CD14-positive monocyte (primary cell): ENCODE measurements at regions not wholly inside any gene's neighbourhood (a gene's known extent, or its start where the extent isn't known, plus 50 kb on each side); places are given as distances from the start of the nearest gene placed in this dataset.

ENCODE experiments used
- DNase-seq, 3 donors: peaks; one replicate each; pipeline ENCODE4 v3.0.0-alpha.2; 2011 to 2022
- H2AFZ ChIP-seq: 2 replicates; pipeline ENCODE4 v1.6.0; 2012; ENCODE audit warnings: mild to moderate bottlenecking, low read depth, low read length, inconsistent platforms; ENCODE audit not compliant: insufficient read depth, poor library complexity, severe bottlenecking
- H3K27ac ChIP-seq, 2 donors: 1 replicate in 1 of 2; 2 replicates in 1 of 2; pipeline ENCODE4 v1.5.1; 2012 to 2013; ENCODE audit warnings: low read length in 2 of 2, control low read depth in 1 of 2, inconsistent platforms in 1 of 2, low read depth in 1 of 2, mild to moderate bottlenecking in 1 of 2
- H3K27me3 ChIP-seq, 2 donors: one replicate each; pipeline versions ENCODE4 v1.6.0 to v1.6.1; 2011 to 2013; ENCODE audit warnings: low read length in 2 of 2; ENCODE audit not compliant: control insufficient read depth in 2 of 2, insufficient read depth in 2 of 2
- H3K36me3 ChIP-seq, 2 donors: replicated peaks in 1 of 2; 1 replicate in 1 of 2; 2 replicates in 1 of 2; pipeline versions ENCODE4 v1.5.1 to v1.6.1; 2012 to 2013; ENCODE audit warnings: low read length in 2 of 2, control low read depth in 1 of 2, inconsistent platforms in 1 of 2, mild to moderate bottlenecking in 1 of 2; ENCODE audit not compliant: insufficient read depth in 2 of 2, control insufficient read depth in 1 of 2
- H3K4me1 ChIP-seq, 2 donors: 1 replicate in 1 of 2; 2 replicates in 1 of 2; pipeline versions ENCODE4 v1.5.1 to v1.6.1; 2012 to 2013; ENCODE audit warnings: low read length in 2 of 2, control low read depth in 1 of 2, inconsistent platforms in 1 of 2, mild to moderate bottlenecking in 1 of 2, moderate library complexity in 1 of 2; ENCODE audit not compliant: insufficient read depth in 2 of 2, control insufficient read depth in 1 of 2
- H3K4me2 ChIP-seq: replicated peaks from 2 replicates; pipeline ENCODE3; 2012; ENCODE audit warnings: low read length, moderate library complexity, mild to moderate bottlenecking; ENCODE audit not compliant: poor library complexity, severe bottlenecking; ENCODE audit errors: extremely low read depth
- H3K4me3 ChIP-seq, 3 experiments: fragments of 200-600 bp in 1 of 3; sonication (generic) in 1 of 3; replicated peaks in 1 of 3; 1 replicate in 2 of 3; 2 replicates in 1 of 3; pipeline ENCODE4 v1.5.1; 2011 to 2013; ENCODE audit warnings: low read length in 3 of 3, mild to moderate bottlenecking in 3 of 3, control low read depth in 2 of 3, low read depth in 2 of 3, inconsistent platforms in 1 of 3, moderate library complexity in 1 of 3
- H3K79me2 ChIP-seq: 2 replicates; pipeline ENCODE4 v1.6.0; 2012; ENCODE audit warnings: mild to moderate bottlenecking, control low read depth, inconsistent platforms, low read length, moderate library complexity; ENCODE audit not compliant: insufficient read depth
- H3K9ac ChIP-seq: 2 replicates; pipeline ENCODE4 v1.6.0; 2017; ENCODE audit warnings: low read length, mild to moderate bottlenecking; ENCODE audit not compliant: insufficient read depth, poor library complexity, severe bottlenecking
- H3K9me3 ChIP-seq, 2 donors: replicated peaks in 1 of 2; 1 replicate in 1 of 2; 2 replicates in 1 of 2; pipeline versions ENCODE4 v1.5.1 to v1.6.1; 2012 to 2013; ENCODE audit warnings: low read length in 2 of 2, control low read depth in 1 of 2; ENCODE audit not compliant: control insufficient read depth in 1 of 2, insufficient read depth in 1 of 2
- H4K20me1 ChIP-seq: 2 replicates; pipeline ENCODE4 v1.6.0; 2012; ENCODE audit warnings: mild to moderate bottlenecking, low read length, control low read depth, moderate library complexity; ENCODE audit not compliant: insufficient read depth
- H3K27ac Mint-ChIP-seq, 7 donors: one replicate each; pipeline ENCODE4 v1.8.0; 2020; ENCODE audit warnings: mild to moderate bottlenecking in 7 of 7, mixed read lengths in 7 of 7, moderate library complexity in 6 of 7, inconsistent platforms in 2 of 7
- H3K27me3 Mint-ChIP-seq, 3 donors: one replicate each; pipeline ENCODE4 v1.8.0; 2021 to 2022; ENCODE audit warnings: low read depth in 3 of 3, mild to moderate bottlenecking in 3 of 3, mixed read lengths in 3 of 3, moderate library complexity in 3 of 3, inconsistent platforms in 1 of 3
- H3K36me3 Mint-ChIP-seq, 2 donors: one replicate each; pipeline ENCODE4 v1.8.0; 2020; ENCODE audit warnings: mixed read lengths in 2 of 2, inconsistent platforms in 1 of 2, mild to moderate bottlenecking in 1 of 2
- H3K4me1 Mint-ChIP-seq: one replicate; pipeline ENCODE4 v1.8.0; 2020; ENCODE audit warnings: mild to moderate bottlenecking, mixed read lengths
- H3K4me3 Mint-ChIP-seq, 2 donors: one replicate each; pipeline ENCODE4 v1.8.0; 2020; ENCODE audit warnings: mild to moderate bottlenecking in 2 of 2, mixed read lengths in 2 of 2, moderate library complexity in 1 of 2
- H3K9me3 Mint-ChIP-seq, 7 donors: one replicate each; pipeline ENCODE4 v1.8.0; 2020 to 2022; ENCODE audit warnings: mixed read lengths in 7 of 7, mild to moderate bottlenecking in 6 of 7, moderate library complexity in 6 of 7, inconsistent platforms in 2 of 7
- WGBS: methylation state at CpG from one replicate; pipeline ENCODE4 v1.1.5; 2013; ENCODE audit warnings: missing lambda C conversion rate; ENCODE audit not compliant: insufficient coverage; 5-methylcytosine and 5-hydroxymethylcytosine counted together
- intact Hi-C, 2 donors: fragments of 100-400 bp; cut with micrococcal nuclease; formaldehyde crosslinking; loops; one replicate each; pipeline versions ENCODE4 v1.15.0 to v1.15.1; 2023
- TF ChIP-seq, protein P1 (sequence below): fragments of 200-600 bp; IDR thresholded peaks from one replicate; pipeline ENCODE4 v1.8.0; 2022; ENCODE audit warnings: antibody characterized with exemption, mild to moderate bottlenecking

DNA sequence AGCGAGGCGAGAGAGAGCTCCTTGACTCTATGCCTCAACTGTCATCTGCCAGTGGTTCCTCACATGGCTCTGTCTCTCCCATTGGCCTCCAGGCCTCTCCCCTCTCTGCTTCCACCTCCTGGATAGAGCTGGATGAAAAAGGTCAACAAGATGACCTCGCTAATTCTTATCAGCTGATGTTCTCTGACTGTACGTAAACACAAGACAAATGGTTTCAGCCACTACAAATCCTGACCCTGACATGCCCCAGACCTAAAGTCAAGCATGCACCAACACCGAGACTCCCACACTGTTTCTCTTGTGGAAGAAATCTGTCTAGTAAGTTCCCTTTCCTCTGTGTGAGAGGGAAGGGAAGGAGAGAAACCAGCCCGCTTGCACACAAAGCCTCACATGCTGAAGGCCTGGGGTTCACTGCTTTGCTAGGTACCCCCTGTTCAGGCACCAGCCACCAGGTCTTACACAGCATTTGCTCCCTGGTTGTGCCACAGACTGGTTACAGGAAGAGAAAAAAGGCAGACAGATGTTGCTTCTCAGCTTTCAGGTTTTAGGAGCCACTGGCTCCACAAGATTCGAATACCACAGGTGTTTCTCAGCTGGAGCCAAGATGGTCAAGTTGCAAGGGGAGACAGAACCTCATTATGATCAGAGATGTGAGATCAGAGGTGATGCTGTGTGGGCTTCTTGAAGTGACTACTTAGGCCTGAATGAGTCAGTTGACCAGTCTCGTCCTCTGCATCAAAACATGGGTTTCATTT lies 592.5 kb downstream of the CCDC171 start:
- intact Hi-C loops: no loop called here
- H3K9ac ChIP-seq: no peak overlapping the region
- H3K79me2 ChIP-seq: no peaks in the 10 kb centered on the region
- H3K27ac ChIP-seq: no peak overlapping the region
- H3K4me1 Mint-ChIP-seq: peaks cover 3% of the 10 kb centered on the region
- no peaks in the 10 kb centered on the region for H3K36me3 ChIP-seq
- H3K4me3 ChIP-seq: no peak overlapping the region
- TF ChIP-seq, protein P1, sequence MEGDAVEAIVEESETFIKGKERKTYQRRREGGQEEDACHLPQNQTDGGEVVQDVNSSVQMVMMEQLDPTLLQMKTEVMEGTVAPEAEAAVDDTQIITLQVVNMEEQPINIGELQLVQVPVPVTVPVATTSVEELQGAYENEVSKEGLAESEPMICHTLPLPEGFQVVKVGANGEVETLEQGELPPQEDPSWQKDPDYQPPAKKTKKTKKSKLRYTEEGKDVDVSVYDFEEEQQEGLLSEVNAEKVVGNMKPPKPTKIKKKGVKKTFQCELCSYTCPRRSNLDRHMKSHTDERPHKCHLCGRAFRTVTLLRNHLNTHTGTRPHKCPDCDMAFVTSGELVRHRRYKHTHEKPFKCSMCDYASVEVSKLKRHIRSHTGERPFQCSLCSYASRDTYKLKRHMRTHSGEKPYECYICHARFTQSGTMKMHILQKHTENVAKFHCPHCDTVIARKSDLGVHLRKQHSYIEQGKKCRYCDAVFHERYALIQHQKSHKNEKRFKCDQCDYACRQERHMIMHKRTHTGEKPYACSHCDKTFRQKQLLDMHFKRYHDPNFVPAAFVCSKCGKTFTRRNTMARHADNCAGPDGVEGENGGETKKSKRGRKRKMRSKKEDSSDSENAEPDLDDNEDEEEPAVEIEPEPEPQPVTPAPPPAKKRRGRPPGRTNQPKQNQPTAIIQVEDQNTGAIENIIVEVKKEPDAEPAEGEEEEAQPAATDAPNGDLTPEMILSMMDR: no peak
- H3K4me1 ChIP-seq: no peaks in the 10 kb centered on the region
- no peak overlapping the region for H2AFZ ChIP-seq
- no peaks in the 10 kb centered on the region for H4K20me1 ChIP-seq
- WGBS: 96% methylated on average over 2 of the region's 8 CpGs
- H3K9me3 ChIP-seq: no peaks in the 10 kb centered on the region
- no peak for DNase-seq
- peaks cover 0 to 4% (median 0%) of the 10 kb centered on the region in 7 donors for H3K9me3 Mint-ChIP-seq
- H3K27me3 Mint-ChIP-seq: peaks cover 0 to 9% (median 3%) of the 10 kb centered on the region in 3 donors
- no peaks in the 10 kb centered on the region for H3K27me3 ChIP-seq
- H3K4me3 Mint-ChIP-seq: no peak overlapping the region
- no peaks in the 10 kb centered on the region for H3K36me3 Mint-ChIP-seq
- no peak overlapping the region for H3K4me2 ChIP-seq
- H3K27ac Mint-ChIP-seq: no peak overlapping the region

DNA sequence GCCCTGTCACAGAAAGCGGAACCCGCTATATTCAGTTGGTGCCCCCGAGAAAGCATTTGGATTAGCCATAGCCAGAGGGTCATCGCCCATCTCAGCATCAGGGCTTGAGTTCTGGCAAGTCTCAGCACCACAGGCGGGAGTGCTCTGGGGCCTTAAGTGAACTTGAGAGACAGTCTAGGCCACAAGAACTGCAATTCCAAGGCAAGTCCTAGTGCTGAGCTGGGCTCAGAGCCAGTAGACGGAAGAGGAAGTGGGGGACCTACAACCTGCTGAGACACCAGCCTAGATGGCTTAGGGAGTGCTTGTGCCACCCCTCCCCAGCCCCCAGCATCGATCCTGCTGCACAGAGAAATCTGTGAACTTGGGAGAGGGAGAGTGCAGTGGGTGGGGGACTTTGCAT lies 594.9 kb downstream of the CCDC171 start:
- Mint-ChIP-seq H3K4me3 (no peak overlapping the region), H3K27me3 (peaks cover 0 to 8% (median 2%) of the 10 kb centered on the region in 3 donors), H3K36me3 (no peaks in the 10 kb centered on the region), H3K4me1 (peaks cover 3% of the 10 kb centered on the region), H3K9me3 (peaks cover 0 to 4% (median 0%) of the 10 kb centered on the region in 7 donors), H3K27ac (no peak overlapping the region)
- TF ChIP-seq, protein P1: no peak
- H2AFZ ChIP-seq: no peak overlapping the region
- no peaks in the 10 kb centered on the region for H4K20me1 ChIP-seq
- no peaks in the 10 kb centered on the region for H3K79me2 ChIP-seq
- no peaks in the 10 kb centered on the region for H3K27me3 ChIP-seq
- no peaks in the 10 kb centered on the region for H3K9me3 ChIP-seq
- no peak overlapping the region for H3K4me3 ChIP-seq
- WGBS: 68% methylated on average over 6 of the region's 7 CpGs
- no peak overlapping the region for H3K9ac ChIP-seq
- no peak overlapping the region for H3K4me2 ChIP-seq
- no peaks in the 10 kb centered on the region for H3K36me3 ChIP-seq
- no peak overlapping the region for H3K27ac ChIP-seq
- intact Hi-C loops: no loop called here
- H3K4me1 ChIP-seq: no peaks in the 10 kb centered on the region
- DNase-seq: no peak
